PC-3 (cell line): ENCODE measurements at regions not wholly inside any gene's neighbourhood (a gene's known extent, or its start where the extent isn't known, plus 50 kb on each side); places are given as distances from the start of the nearest gene placed in this dataset.

Source experiments
- ATAC-seq: fragments of 200-7000 bp; cut with Tn5 transposase; 2 replicates; pipeline ENCODE4 v1.9.1; 2020; ENCODE audit warnings: mild to moderate bottlenecking, moderate library complexity
- BruUV-seq: library from RNA; stranded (reverse); fragments of 400-500 nt; replicated peaks from 2 replicates; lab custom pipeline; 2021; lab: Mats Ljungman, UMichigan
- CTCF ChIA-PET: fragments of 300-600 bp; sonication (Branson Sonifier 250); formaldehyde crosslinking; loops from one replicate; lab custom pipeline; 2022; ENCODE audit warnings: antibody characterized with exemption; lab: Charles Lee
- POLR2A ChIA-PET: fragments of 300-600 bp; sonication (Branson Sonifier 250); formaldehyde crosslinking; loops from one replicate; lab custom pipeline; 2022; ENCODE audit warnings: antibody characterized with exemption; ENCODE audit not compliant: unreplicated experiment; lab: Charles Lee
- DNase-seq: peaks from one replicate; pipeline ENCODE4 v3.0.0-alpha.2; 2015
- H2AFZ ChIP-seq: fragments of 300-600 bp; sonication (generic); 2 replicates; pipeline ENCODE4 v1.6.0; 2016; ENCODE audit warnings: antibody characterized with exemption, low read length
- H3F3A ChIP-seq: fragments of 300-600 bp; sonication (generic); one replicate; pipeline ENCODE4 v1.6.0; 2017; ENCODE audit warnings: antibody characterized with exemption, low read length, control low read depth, mild to moderate bottlenecking; ENCODE audit not compliant: unreplicated experiment
- H3K27ac ChIP-seq: fragments of 300-600 bp; sonication (generic); 2 replicates; pipeline ENCODE4 v1.5.1; 2016; ENCODE audit warnings: mild to moderate bottlenecking, low read length
- H3K27me3 ChIP-seq: fragments of 300-600 bp; sonication (generic); 2 replicates; pipeline ENCODE4 v1.6.1; 2016; ENCODE audit warnings: low read length, mixed read lengths
- H3K36me3 ChIP-seq: fragments of 300-600 bp; sonication (generic); 2 replicates; pipeline ENCODE4 v1.6.1; 2016; ENCODE audit warnings: low read depth, mixed run types, low read length, mixed read lengths
- H3K4me1 ChIP-seq: fragments of 300-600 bp; sonication (generic); 2 replicates; pipeline ENCODE4 v1.5.1; 2016; ENCODE audit warnings: low read length; ENCODE audit not compliant: insufficient read depth
- H3K4me2 ChIP-seq: fragments of 300-600 bp; sonication (generic); 2 replicates; pipeline ENCODE4 v1.6.0; 2016; ENCODE audit warnings: low read length
- H3K4me3 ChIP-seq: fragments of 300-600 bp; sonication (generic); 2 replicates; pipeline ENCODE4 v1.5.1; 2016; ENCODE audit warnings: mild to moderate bottlenecking, low read length, mixed read lengths
- H3K79me2 ChIP-seq: fragments of 300-600 bp; sonication (generic); 2 replicates; pipeline ENCODE4 v1.6.1; 2017; ENCODE audit warnings: low read length, mixed read lengths
- H3K9ac ChIP-seq: fragments of 300-600 bp; sonication (generic); 2 replicates; pipeline ENCODE4 v1.6.0; 2016; ENCODE audit warnings: mild to moderate bottlenecking, low read length
- H3K9me2 ChIP-seq: fragments of 300-600 bp; sonication (generic); replicated peaks from 2 replicates; pipeline ENCODE4 v1.6.1; 2016; ENCODE audit warnings: mixed run types, low read length, mixed read lengths
- H3K9me3 ChIP-seq: fragments of 300-600 bp; sonication (generic); 2 replicates; pipeline ENCODE4 v1.6.1; 2016; ENCODE audit warnings: low read length, mixed read lengths
- H4K20me1 ChIP-seq: fragments of 300-600 bp; sonication (generic); 2 replicates; pipeline ENCODE4 v1.6.1; 2016; ENCODE audit warnings: low read length, mixed read lengths
- EZH2 ChIP-seq: fragments of 300-600 bp; sonication (generic); IDR thresholded peaks from one replicate; pipeline ENCODE4 v1.6.1; 2017; ENCODE audit warnings: antibody characterized with exemption, mild to moderate bottlenecking, low read length; ENCODE audit not compliant: unreplicated experiment
- EZH2phosphoT487 ChIP-seq: fragments of 300-600 bp; sonication (generic); IDR thresholded peaks from 2 replicates; pipeline ENCODE4 v1.6.1; 2018; ENCODE audit warnings: mild to moderate bottlenecking, antibody characterized with exemption, low read length, borderline replicate concordance
- intact Hi-C: fragments of 100-400 bp; cut with micrococcal nuclease; formaldehyde crosslinking; loops from 2 replicates; pipeline ENCODE4 v1.9.0; 2023
- TF ChIP-seq, protein P1 (sequence below): fragments of 300-600 bp; sonication (generic); conservative IDR thresholded peaks from 2 replicates; pipeline ENCODE4 v1.5.1; 2017; ENCODE audit warnings: antibody characterized with exemption, low read depth, mild to moderate bottlenecking, low read length

DNA sequence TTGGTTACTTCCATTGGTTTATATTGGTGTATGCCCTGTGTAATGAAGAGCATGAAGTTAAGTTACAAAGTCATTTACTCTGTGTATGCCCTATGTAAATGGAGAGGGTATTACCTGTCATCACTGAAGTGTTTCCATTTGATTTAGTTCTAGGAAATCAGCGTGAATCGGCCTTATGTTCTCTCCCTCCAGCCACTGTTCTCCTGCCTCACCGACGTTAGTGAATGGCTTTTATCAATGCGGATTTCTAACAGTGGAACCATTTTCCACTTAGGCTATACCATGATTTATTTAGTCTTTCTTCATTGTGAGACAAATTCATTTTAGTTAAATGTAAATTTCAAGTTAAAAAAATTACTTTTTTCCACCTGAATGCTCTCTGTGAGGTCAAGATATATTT is 327.0 kb upstream of the ADCY2 start:
- Histone ChIP-seq H3F3A (no peaks in the 10 kb centered on the region), H3K9ac (no peak overlapping the region), H3K4me3 (no peak overlapping the region), H4K20me1 (no peaks in the 10 kb centered on the region), H3K79me2 (no peaks in the 10 kb centered on the region), H3K27ac (no peak overlapping the region), H3K36me3 (no peaks in the 10 kb centered on the region), H3K4me1 (no peaks in the 10 kb centered on the region), H3K4me2 (no peak overlapping the region), H3K9me2 (no peaks in the 10 kb centered on the region), H3K27me3 (peaks cover 32% of the 10 kb centered on the region), H2AFZ (no peak overlapping the region), H3K9me3 (0 out of 2 replicates have a peak, but pooled peaks cover 5% of the 10 kb centered on the region)
- DNase-seq = no peak
- intact Hi-C loops = no loop called here
- ATAC-seq = no peak
- BruUV-seq = no TSS peak
- ChIA-PET POLR2A (no interaction called here), CTCF (no interaction called here)
- TF ChIP-seq EZH2 (no peak), EZH2phosphoT487 (no peak)
- TF ChIP-seq, protein P1, sequence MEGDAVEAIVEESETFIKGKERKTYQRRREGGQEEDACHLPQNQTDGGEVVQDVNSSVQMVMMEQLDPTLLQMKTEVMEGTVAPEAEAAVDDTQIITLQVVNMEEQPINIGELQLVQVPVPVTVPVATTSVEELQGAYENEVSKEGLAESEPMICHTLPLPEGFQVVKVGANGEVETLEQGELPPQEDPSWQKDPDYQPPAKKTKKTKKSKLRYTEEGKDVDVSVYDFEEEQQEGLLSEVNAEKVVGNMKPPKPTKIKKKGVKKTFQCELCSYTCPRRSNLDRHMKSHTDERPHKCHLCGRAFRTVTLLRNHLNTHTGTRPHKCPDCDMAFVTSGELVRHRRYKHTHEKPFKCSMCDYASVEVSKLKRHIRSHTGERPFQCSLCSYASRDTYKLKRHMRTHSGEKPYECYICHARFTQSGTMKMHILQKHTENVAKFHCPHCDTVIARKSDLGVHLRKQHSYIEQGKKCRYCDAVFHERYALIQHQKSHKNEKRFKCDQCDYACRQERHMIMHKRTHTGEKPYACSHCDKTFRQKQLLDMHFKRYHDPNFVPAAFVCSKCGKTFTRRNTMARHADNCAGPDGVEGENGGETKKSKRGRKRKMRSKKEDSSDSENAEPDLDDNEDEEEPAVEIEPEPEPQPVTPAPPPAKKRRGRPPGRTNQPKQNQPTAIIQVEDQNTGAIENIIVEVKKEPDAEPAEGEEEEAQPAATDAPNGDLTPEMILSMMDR = no peak

DNA sequence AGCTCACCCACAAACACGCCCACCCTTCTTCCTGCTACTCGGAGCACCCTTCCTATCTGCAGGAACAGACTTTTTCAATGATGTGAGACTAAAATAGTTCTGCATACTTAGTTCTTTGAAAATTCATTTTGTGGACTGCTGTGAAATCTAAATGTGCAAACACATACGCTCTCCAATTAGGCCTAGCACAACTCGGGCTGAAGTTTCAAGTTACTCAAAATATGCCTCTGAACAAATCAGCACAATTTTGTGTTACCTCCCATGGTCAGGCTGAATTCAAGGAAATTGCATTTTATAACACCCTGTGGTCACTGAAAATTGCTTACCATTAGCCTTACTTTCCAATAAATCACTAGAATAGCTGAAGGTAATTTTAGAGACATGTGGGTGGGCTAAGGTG is 323.8 kb upstream of the ADCY2 start:
- Histone ChIP-seq H3K9ac (no peak overlapping the region), H3K4me3 (no peak overlapping the region), H3K79me2 (no peaks in the 10 kb centered on the region), H3K4me1 (no peaks in the 10 kb centered on the region), H3K9me2 (no peaks in the 10 kb centered on the region), H4K20me1 (no peaks in the 10 kb centered on the region), H3K27me3 (peaks cover 41% of the 10 kb centered on the region), H3F3A (no peaks in the 10 kb centered on the region), H2AFZ (no peak overlapping the region), H3K4me2 (no peak overlapping the region), H3K27ac (no peak overlapping the region), H3K36me3 (no peaks in the 10 kb centered on the region), H3K9me3 (0 out of 2 replicates have a peak, but pooled peaks cover 5% of the 10 kb centered on the region)
- POLR2A ChIA-PET = no interaction called here
- CTCF ChIA-PET = no interaction called here
- no TSS peak for BruUV-seq
- no peak for ATAC-seq
- intact Hi-C loops = no loop called here
- TF ChIP-seq, protein P1 = no peak
- DNase-seq = no peak

DNA sequence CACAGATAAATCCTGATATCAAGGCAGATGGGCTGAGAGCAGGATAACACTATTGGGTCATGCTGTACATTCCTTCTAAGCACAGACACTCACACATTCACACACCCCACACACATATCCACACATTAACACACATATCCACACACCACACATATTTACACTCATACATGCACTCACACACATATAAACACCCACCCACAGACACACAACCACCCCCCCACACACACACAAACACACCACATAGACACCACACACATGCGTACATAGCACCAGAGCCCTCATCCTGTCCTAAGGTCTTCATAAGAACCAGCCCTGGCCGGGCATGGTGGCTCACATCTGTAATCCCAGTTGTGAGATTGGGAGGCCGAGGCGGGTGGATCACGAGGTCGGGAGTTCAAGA is 322.3 kb upstream of the ADCY2 start:
- Histone ChIP-seq H3K9me2 (no peaks in the 10 kb centered on the region), H3K36me3 (no peaks in the 10 kb centered on the region), H3K4me1 (no peaks in the 10 kb centered on the region), H3K9ac (no peak overlapping the region), H3K27me3 (peaks cover 56% of the 10 kb centered on the region), H3K79me2 (no peaks in the 10 kb centered on the region), H2AFZ (no peak overlapping the region), H3K27ac (no peak overlapping the region), H3K4me2 (no peak overlapping the region), H3F3A (no peaks in the 10 kb centered on the region), H3K9me3 (0 out of 2 replicates have a peak, but pooled peaks cover 5% of the 10 kb centered on the region), H4K20me1 (no peaks in the 10 kb centered on the region), H3K4me3 (no peak overlapping the region)
- DNase-seq (no peak), ATAC-seq (no peak)
- intact Hi-C loops = no loop called here
- TF ChIP-seq, protein P1 = no peak
- TF ChIP-seq EZH2phosphoT487 = no peak
- TF ChIP-seq EZH2 = no peak
- no TSS peak for BruUV-seq
- ChIA-PET POLR2A (no interaction called here), CTCF (no interaction called here)
